OCI-LY3 (cell line): ENCODE measurements at regions not wholly inside any gene's neighbourhood (a gene's known extent, or its start where the extent isn't known, plus 50 kb on each side); places are given as distances from the start of the nearest gene placed in this dataset.

Source experiments
- H2AFZ ChIP-seq: fragments of 200-600, 300-600 bp; shearing (Covaris generic); 2 replicates; pipeline ENCODE4 v1.6.0; 2014; ENCODE audit warnings: antibody characterized with exemption, low read depth, low read length
- H3K27ac ChIP-seq: fragments of 200-600, 300-600 bp; sonication (generic); 2 replicates; pipeline ENCODE4 v1.5.1; 2014; ENCODE audit warnings: mild to moderate bottlenecking, low read length, moderate library complexity, mixed read lengths
- H3K27me3 ChIP-seq: fragments of 200-600, 300-600 bp; sonication (generic); 2 replicates; pipeline ENCODE4 v1.6.1; 2014; ENCODE audit warnings: low read depth, low read length, mixed read lengths
- H3K36me3 ChIP-seq: fragments of 200-600, 300-600 bp; sonication (generic); replicated peaks from 2 replicates; pipeline ENCODE3; 2014; ENCODE audit warnings: low read depth, low read length, mixed read lengths
- H3K4me1 ChIP-seq: fragments of 300-600, 200-600 bp; sonication (generic); 2 replicates; pipeline ENCODE4 v1.6.1; 2014; ENCODE audit warnings: low read length, mixed read lengths
- H3K4me2 ChIP-seq: fragments of 200-600, 300-600 bp; sonication (generic); 2 replicates; pipeline ENCODE4 v1.6.1; 2014; ENCODE audit warnings: low read length, mixed read lengths
- H3K4me3 ChIP-seq: fragments of 300-600, 200-600 bp; sonication (generic); 2 replicates; pipeline ENCODE4 v1.5.1; 2014; ENCODE audit warnings: antibody characterized with exemption, mild to moderate bottlenecking, low read length, moderate library complexity
- H3K79me2 ChIP-seq: fragments of 300-600, 200-600 bp; shearing (Covaris generic); 2 replicates; pipeline ENCODE4 v1.6.1; 2014; ENCODE audit warnings: mild to moderate bottlenecking, low read length, mixed read lengths
- H3K9ac ChIP-seq: fragments of 300-600, 200-600 bp; shearing (Covaris generic); 2 replicates; pipeline ENCODE4 v1.6.0; 2014; ENCODE audit warnings: mild to moderate bottlenecking, low read length, moderate library complexity
- H3K9me3 ChIP-seq: fragments of 200-600, 300-600 bp; shearing (Covaris generic); 2 replicates; pipeline ENCODE4 v1.6.1; 2014; ENCODE audit warnings: low read length, mixed read lengths; ENCODE audit not compliant: insufficient read depth
- H4K20me1 ChIP-seq: fragments of 200-600, 300-600 bp; sonication (generic); 2 replicates; pipeline ENCODE4 v1.6.1; 2016; ENCODE audit warnings: low read length, mixed read lengths; ENCODE audit not compliant: insufficient read depth
- CTCF ChIP-seq: fragments of 200-600, 300-600 bp; sonication (generic); IDR thresholded peaks from 2 replicates; pipeline ENCODE4 v1.5.1; 2014; ENCODE audit warnings: antibody characterized with exemption, low read length, low read depth
- EZH2phosphoT487 ChIP-seq: fragments of 200-600 bp; shearing (Covaris generic); IDR thresholded peaks from 2 replicates; pipeline ENCODE4 v1.6.1; 2018; ENCODE audit warnings: antibody characterized with exemption, mixed run types, low read depth

- Histone ChIP-seq H3K9me3 (no peaks in the 10 kb centered on the region), H3K79me2 (no peaks in the 10 kb centered on the region), H3K9ac (no peak overlapping the region), H4K20me1 (no peaks in the 10 kb centered on the region), H3K27me3 (peaks cover 6% of the 10 kb centered on the region; the same call in 1 of the 2 replicates), H3K4me2 (no peak overlapping the region), H3K4me3 (no peak overlapping the region), H2AFZ (no peak overlapping the region), H3K36me3 (no peaks in the 10 kb centered on the region), H3K4me1 (no peaks in the 10 kb centered on the region), H3K27ac (no peak overlapping the region)
- TF ChIP-seq CTCF, result no peak
Measured at GRCh38 chr10:118537623-118538022, 57.8 kb downstream of the PRLHR start.

- H4K20me1 ChIP-seq, result no peaks in the 10 kb centered on the region
- H2AFZ ChIP-seq, result no peak overlapping the region
- no peaks in the 10 kb centered on the region for H3K79me2 ChIP-seq
- H3K27me3 ChIP-seq, result peaks cover 4% of the 10 kb centered on the region; the same call in 1 of the 2 replicates
- no peak overlapping the region for H3K9ac ChIP-seq
- TF ChIP-seq EZH2phosphoT487, result no peak
- no peak for TF ChIP-seq CTCF
- no peak overlapping the region for H3K4me2 ChIP-seq
- H3K9me3 ChIP-seq, result no peaks in the 10 kb centered on the region
- H3K4me1 ChIP-seq, result no peaks in the 10 kb centered on the region
- no peak overlapping the region for H3K4me3 ChIP-seq
- H3K36me3 ChIP-seq, result no peaks in the 10 kb centered on the region
- H3K27ac ChIP-seq, result no peak overlapping the region
Measured at GRCh38 chr10:118534136-118534535, 61.3 kb downstream of the PRLHR start.

GRCh38 chr10:118531105-118531852 is 64.2 kb downstream of the PRLHR start:
- no peak overlapping the region for H3K27ac ChIP-seq
- no peaks in the 10 kb centered on the region for H3K4me1 ChIP-seq
- H3K27me3 ChIP-seq, result no peaks in the 10 kb centered on the region
- TF ChIP-seq EZH2phosphoT487 (no peak), CTCF (no peak)
- H3K4me2 ChIP-seq, result no peak overlapping the region
- no peaks in the 10 kb centered on the region for H3K79me2 ChIP-seq
- H2AFZ ChIP-seq, result no peak overlapping the region
- H3K36me3 ChIP-seq, result no peaks in the 10 kb centered on the region
- H3K9ac ChIP-seq, result no peak overlapping the region
- no peaks in the 10 kb centered on the region for H3K9me3 ChIP-seq
- H3K4me3 ChIP-seq, result no peak overlapping the region
- H4K20me1 ChIP-seq, result no peaks in the 10 kb centered on the region

- Histone ChIP-seq H3K79me2 (no peaks in the 10 kb centered on the region), H2AFZ (no peak overlapping the region), H3K36me3 (no peaks in the 10 kb centered on the region), H3K4me3 (no peak overlapping the region), H3K4me2 (no peak overlapping the region), H3K9ac (no peak overlapping the region), H3K27me3 (no peaks in the 10 kb centered on the region), H4K20me1 (no peaks in the 10 kb centered on the region), H3K27ac (no peak overlapping the region), H3K4me1 (no peaks in the 10 kb centered on the region), H3K9me3 (no peaks in the 10 kb centered on the region)
- no peak for TF ChIP-seq EZH2phosphoT487
- no peak for TF ChIP-seq CTCF
Measured at GRCh38 chr10:118528426-118528825, 67.0 kb downstream of the PRLHR start.
